ENCODE measurements at regions not wholly inside any gene's neighbourhood (a gene's known extent, or its start where the extent isn't known, plus 50 kb on each side); places are given as distances from the start of the nearest gene placed in this dataset.

GRCh38 chr3:135706758-135707375, 258.7 kb upstream of the PPP2R3A start:
- no peak for DNase-seq

DNA sequence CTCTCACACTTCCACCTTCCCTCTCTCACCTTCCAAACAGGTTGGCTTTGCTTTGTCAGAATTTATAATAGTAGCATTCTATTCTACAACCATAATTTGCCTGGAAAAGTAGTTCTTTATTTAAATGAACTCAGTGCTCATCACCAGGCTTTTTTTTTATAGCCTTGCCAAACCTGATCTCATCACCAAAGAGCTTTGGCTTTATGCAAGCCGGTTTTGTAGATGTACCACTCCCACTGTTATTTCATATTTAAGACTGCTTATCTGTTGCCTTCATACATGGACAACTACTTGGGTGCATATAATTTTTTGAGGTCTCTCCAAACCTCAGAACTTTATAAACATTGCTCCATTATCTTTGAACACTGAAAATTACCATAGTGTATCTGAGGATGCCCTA, 246.1 kb upstream of the PPP2R3A start:
- Histone ChIP-seq H3K36me3 (no peaks in the 10 kb centered on the region), H3K27me3 (no peaks in the 10 kb centered on the region), H3K9me3 (peaks cover 0 to 4% of the 10 kb centered on the region in 2 donors), H3K4me3 (no peak overlapping the region), H3K4me1 (no peaks in the 10 kb centered on the region), H3K27ac (no peak overlapping the region)
- in situ Hi-C loops (cut with MboI; ENCODE audit: low pct_ligation_motif_present in 1 of 4, low pct_unique_long_range_greater_than_20kb in 1 of 4, low sequenced_read_pairs in 3 of 4), result no loop called here
- intact Hi-C loops (cut with DNase I; ENCODE audit: low total_unique reads), result no loop called here
- no peak for DNase-seq
- TF ChIP-seq POLR2A (IDR thresholded peaks at IDR 0.05) (no peak), EP300 (IDR thresholded peaks at IDR 0.05; ENCODE audit: low read depth) (no peak), POLR2AphosphoS5 (IDR thresholded peaks at IDR 0.05) (no peak)
- TF ChIP-seq, protein P1, sequence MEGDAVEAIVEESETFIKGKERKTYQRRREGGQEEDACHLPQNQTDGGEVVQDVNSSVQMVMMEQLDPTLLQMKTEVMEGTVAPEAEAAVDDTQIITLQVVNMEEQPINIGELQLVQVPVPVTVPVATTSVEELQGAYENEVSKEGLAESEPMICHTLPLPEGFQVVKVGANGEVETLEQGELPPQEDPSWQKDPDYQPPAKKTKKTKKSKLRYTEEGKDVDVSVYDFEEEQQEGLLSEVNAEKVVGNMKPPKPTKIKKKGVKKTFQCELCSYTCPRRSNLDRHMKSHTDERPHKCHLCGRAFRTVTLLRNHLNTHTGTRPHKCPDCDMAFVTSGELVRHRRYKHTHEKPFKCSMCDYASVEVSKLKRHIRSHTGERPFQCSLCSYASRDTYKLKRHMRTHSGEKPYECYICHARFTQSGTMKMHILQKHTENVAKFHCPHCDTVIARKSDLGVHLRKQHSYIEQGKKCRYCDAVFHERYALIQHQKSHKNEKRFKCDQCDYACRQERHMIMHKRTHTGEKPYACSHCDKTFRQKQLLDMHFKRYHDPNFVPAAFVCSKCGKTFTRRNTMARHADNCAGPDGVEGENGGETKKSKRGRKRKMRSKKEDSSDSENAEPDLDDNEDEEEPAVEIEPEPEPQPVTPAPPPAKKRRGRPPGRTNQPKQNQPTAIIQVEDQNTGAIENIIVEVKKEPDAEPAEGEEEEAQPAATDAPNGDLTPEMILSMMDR (IDR thresholded peaks at IDR 0.05), result no peak
- WGBS, 2 donors (ENCODE audit: low coverage in 1 of 2), result 38 to 45% methylated on average over 1 of the region's 1 CpG

More at GRCh38 chr3:135706758-135707375, 258.7 kb upstream of the PPP2R3A start:
- Histone ChIP-seq H3K4me1 (no peaks in the 10 kb centered on the region), H3K9me3 (no peaks in the 10 kb centered on the region), H3K4me3 (no peak overlapping the region), H3K27me3 (no peaks in the 10 kb centered on the region), H3K36me3 (no peaks in the 10 kb centered on the region), H3K27ac (no peak overlapping the region)
- TF ChIP-seq POLR2A (IDR thresholded peaks at IDR 0.05) (no peak), EP300 (IDR thresholded peaks at IDR 0.05; ENCODE audit: low read depth) (no peak), POLR2AphosphoS5 (IDR thresholded peaks at IDR 0.05) (no peak)
- TF ChIP-seq, protein P1 (IDR thresholded peaks at IDR 0.05), result no peak
- in situ Hi-C loops (cut with MboI; ENCODE audit: low pct_ligation_motif_present in 1 of 4, low pct_unique_long_range_greater_than_20kb in 1 of 4, low sequenced_read_pairs in 3 of 4) (no loop called here), intact Hi-C loops (cut with DNase I; ENCODE audit: low total_unique reads) (no loop called here)
- WGBS, 2 donors (ENCODE audit: low coverage in 1 of 2), result 33 to 47% methylated on average over 4 of the region's 4 CpGs

DNA sequence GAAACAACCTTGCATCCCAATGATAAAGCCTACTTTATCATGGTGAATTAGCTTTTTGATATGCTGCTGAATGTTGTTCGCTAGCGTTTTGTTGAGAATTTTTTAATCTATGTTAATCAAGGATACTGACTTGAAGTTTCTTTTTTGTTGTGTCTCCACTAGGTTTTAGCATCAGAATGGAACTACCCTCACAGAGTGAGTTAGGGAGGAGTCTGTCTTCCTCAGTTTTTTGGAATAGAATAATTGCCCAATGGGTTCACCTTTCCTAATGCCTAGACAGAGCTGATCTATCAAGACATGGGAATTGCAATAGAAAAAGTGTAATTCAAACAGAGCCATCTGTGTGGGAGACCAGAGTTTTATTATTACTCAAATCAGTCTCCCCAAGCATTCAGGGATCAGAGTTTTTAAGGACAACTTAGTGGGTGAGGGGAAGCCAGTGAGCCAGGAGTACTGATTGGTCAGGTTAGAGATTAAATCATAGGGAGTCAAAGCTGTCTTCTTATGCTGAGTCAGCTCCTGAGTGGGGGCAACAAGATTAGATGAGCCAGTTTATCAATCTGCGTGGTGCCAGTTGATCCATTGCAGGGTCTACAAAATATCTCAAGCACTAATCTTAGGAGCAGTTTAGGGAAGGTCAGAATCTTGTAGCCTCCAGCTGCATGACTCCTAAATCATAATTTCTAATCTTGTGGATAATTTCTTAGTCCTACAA, 237.4 kb upstream of the PPP2R3A start:
- H3K27ac ChIP-seq, result no peak overlapping the region
- intact Hi-C loops (cut with DNase I; ENCODE audit: low total_unique reads) (no loop called here), in situ Hi-C loops (cut with MboI; ENCODE audit: low pct_ligation_motif_present in 1 of 4, low pct_unique_long_range_greater_than_20kb in 1 of 4, low sequenced_read_pairs in 3 of 4) (loop anchor here in 2 of 4 donors (25.0 kb wide), 1 partner anchor 309 kb away; no protein-coding TSS in a partner anchor)
- no peaks in the 10 kb centered on the region for H3K27me3 ChIP-seq
- DNase-seq, result no peak
- H3K4me1 ChIP-seq, result no peaks in the 10 kb centered on the region
- TF ChIP-seq EP300 (IDR thresholded peaks at IDR 0.05; ENCODE audit: low read depth) (no peak), POLR2A (IDR thresholded peaks at IDR 0.05) (no peak), POLR2AphosphoS5 (IDR thresholded peaks at IDR 0.05) (no peak)
- TF ChIP-seq, protein P1 (IDR thresholded peaks at IDR 0.05), result no peak
- H3K36me3 ChIP-seq, result no peaks in the 10 kb centered on the region
- H3K4me3 ChIP-seq, result no peak overlapping the region
- 84 to 100% methylated on average over 2 to 3 of the region's 3 CpGs for WGBS, 2 donors (ENCODE audit: low coverage in 1 of 2)
- peaks cover 0 to 12% of the 10 kb centered on the region in 2 donors for H3K9me3 ChIP-seq

DNA sequence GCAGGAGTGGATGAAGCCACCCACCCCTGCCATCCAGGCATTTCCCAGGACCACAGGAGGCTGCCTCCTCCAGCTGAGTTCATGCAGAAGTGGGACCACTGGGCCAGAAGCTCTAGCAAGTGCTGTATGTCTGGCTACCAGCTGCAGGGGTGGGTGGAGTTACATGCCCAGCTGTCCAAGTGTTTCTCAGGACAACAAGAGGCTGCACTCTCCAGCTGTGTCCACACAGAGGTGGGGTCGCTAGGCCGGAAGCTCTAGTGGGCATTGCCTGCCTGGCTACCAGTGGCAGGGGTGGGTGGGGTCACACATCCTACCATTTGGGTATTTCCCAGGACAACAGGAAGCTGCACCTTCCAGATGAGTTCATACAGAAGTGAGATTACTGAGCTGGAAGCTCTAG, 234.0 kb upstream of the PPP2R3A start:
- H3K4me1 ChIP-seq, result no peaks in the 10 kb centered on the region
- no peak overlapping the region for H3K27ac ChIP-seq
- H3K4me3 ChIP-seq, result no peak overlapping the region
- DNase-seq, result no peak
- intact Hi-C loops (cut with DNase I; ENCODE audit: low total_unique reads) (no loop called here), in situ Hi-C loops (cut with MboI; ENCODE audit: low pct_ligation_motif_present in 1 of 4, low pct_unique_long_range_greater_than_20kb in 1 of 4, low sequenced_read_pairs in 3 of 4) (loop anchor here in 2 of 4 donors (25.0 kb wide), 1 partner anchor 306 kb away; no protein-coding TSS in a partner anchor)
- H3K36me3 ChIP-seq, result peaks cover 0 to 3% (median 0%) of the 10 kb centered on the region in 4 donors
- TF ChIP-seq EP300 (IDR thresholded peaks at IDR 0.05; ENCODE audit: low read depth), result no peak
- no peak for TF ChIP-seq POLR2AphosphoS5 (IDR thresholded peaks at IDR 0.05)
- no peak for TF ChIP-seq POLR2A (IDR thresholded peaks at IDR 0.05)
- TF ChIP-seq, protein P1 (IDR thresholded peaks at IDR 0.05), result no peak
- H3K27me3 ChIP-seq, result no peaks in the 10 kb centered on the region
- 78% methylated on average over 2 of the region's 2 CpGs; no CpG with 5 or more reads in 1 of the 2 donors for WGBS, 2 donors (ENCODE audit: low coverage in 1 of 2)
- peaks cover 8 to 15% of the 10 kb centered on the region in 2 donors for H3K9me3 ChIP-seq
